Neural crest cell (in vitro differentiated cells): ENCODE measurements at regions not wholly inside any gene's neighbourhood (a gene's known extent, or its start where the extent isn't known, plus 50 kb on each side); places are given as distances from the start of the nearest gene placed in this dataset.
"Not testable (repeated sequence)": the region's sequence is repeated elsewhere in the genome, so short reads cannot be mapped to it uniquely, and the experiment has no call there.

Experiments used
- DNase-seq: peaks from one replicate; pipeline ENCODE4 v3.0.0; 2021; ENCODE audit warnings: low read depth, mixed read lengths, low spot score
- H3K27ac Mint-ChIP-seq: one replicate; pipeline ENCODE4 v1.8.0; 2021; ENCODE audit warnings: mild to moderate bottlenecking, mixed read lengths; ENCODE audit not compliant: unreplicated experiment
- H3K27me3 Mint-ChIP-seq: 2 replicates; pipeline ENCODE4 v1.8.0; 2021; ENCODE audit warnings: low read depth, mild to moderate bottlenecking, mixed read lengths
- H3K36me3 Mint-ChIP-seq: 2 replicates; pipeline ENCODE4 v1.8.0; 2021; ENCODE audit warnings: low read depth, mild to moderate bottlenecking, mixed read lengths
- H3K4me1 Mint-ChIP-seq: 2 replicates; pipeline ENCODE4 v1.8.0; 2021; ENCODE audit warnings: mixed read lengths
- H3K4me3 Mint-ChIP-seq: one replicate; pipeline ENCODE4 v1.8.0; 2021; ENCODE audit warnings: mild to moderate bottlenecking, mixed read lengths
- H3K9me3 Mint-ChIP-seq: 2 replicates; pipeline ENCODE4 v1.8.0; 2021; ENCODE audit warnings: mixed read lengths
- CTCF ChIP-seq: fragments of 200-600 bp; sonication (generic); conservative IDR thresholded peaks from 2 replicates; pipeline ENCODE4 v1.5.0; 2021; ENCODE audit warnings: antibody characterized with exemption, mild to moderate bottlenecking

GRCh38 chr14:98919434-98919833 is 352.6 kb downstream of the BCL11B start:
- Mint-ChIP-seq H3K36me3 (peaks cover 4% of the 10 kb centered on the region), H3K4me3 (no peak overlapping the region), H3K27me3 (no peaks in the 10 kb centered on the region), H3K27ac (no peak overlapping the region), H3K4me1 (peaks cover 32% of the 10 kb centered on the region), H3K9me3 (peaks cover 9% of the 10 kb centered on the region)
- DNase-seq = no peak
- no peak for TF ChIP-seq CTCF

- not testable (repeated sequence) for H3K4me3 Mint-ChIP-seq, H3K27ac Mint-ChIP-seq, H3K36me3 Mint-ChIP-seq, H3K27me3 Mint-ChIP-seq, DNase-seq, H3K9me3 Mint-ChIP-seq
- H3K4me1 Mint-ChIP-seq = peaks cover 18% of the 10 kb centered on the region
Observed at GRCh38 chr14:98921306-98921705, 350.7 kb downstream of the BCL11B start.

GRCh38 chr14:98923596-98923995 is 348.4 kb downstream of the BCL11B start:
- Mint-ChIP-seq H3K9me3 (peaks cover 9% of the 10 kb centered on the region), H3K27me3 (peaks cover 2% of the 10 kb centered on the region), H3K4me3 (no peak overlapping the region), H3K36me3 (peaks cover 4% of the 10 kb centered on the region), H3K27ac (no peak overlapping the region), H3K4me1 (peaks cover 5% of the 10 kb centered on the region)
- TF ChIP-seq CTCF = no peak
- DNase-seq = no peak

GRCh38 chr14:98924046-98924445 is 348.0 kb downstream of the BCL11B start:
- Mint-ChIP-seq H3K4me1 (peaks cover 5% of the 10 kb centered on the region), H3K4me3 (no peak overlapping the region), H3K27me3 (peaks cover 2% of the 10 kb centered on the region), H3K27ac (no peak overlapping the region), H3K9me3 (peaks cover 9% of the 10 kb centered on the region), H3K36me3 (peaks cover 4% of the 10 kb centered on the region)
- TF ChIP-seq CTCF = no peak
- DNase-seq = no peak

GRCh38 chr14:98925354-98926040 is 346.5 kb downstream of the BCL11B start:
- no peak for DNase-seq
- Mint-ChIP-seq H3K27ac (no peak overlapping the region), H3K27me3 (peaks cover 5% of the 10 kb centered on the region), H3K4me1 (no peaks in the 10 kb centered on the region), H3K9me3 (peaks cover 9% of the 10 kb centered on the region), H3K4me3 (no peak overlapping the region), H3K36me3 (no peaks in the 10 kb centered on the region)
- no peak for TF ChIP-seq CTCF

GRCh38 chr14:98926146-98926545 is 345.9 kb downstream of the BCL11B start:
- H3K4me1 Mint-ChIP-seq = peaks cover under 1% of the 10 kb centered on the region
- peaks cover 9% of the 10 kb centered on the region for H3K9me3 Mint-ChIP-seq
- DNase-seq = no peak
- TF ChIP-seq CTCF = no peak
- peaks cover 5% of the 10 kb centered on the region for H3K27me3 Mint-ChIP-seq
- H3K36me3 Mint-ChIP-seq = no peaks in the 10 kb centered on the region
- H3K27ac Mint-ChIP-seq = no peak overlapping the region
- no peak overlapping the region for H3K4me3 Mint-ChIP-seq
